ENCODE measurements at regions not wholly inside any gene's neighbourhood (a gene's known extent, or its start where the extent isn't known, plus 50 kb on each side); places are given as distances from the start of the nearest gene placed in this dataset.

DNA sequence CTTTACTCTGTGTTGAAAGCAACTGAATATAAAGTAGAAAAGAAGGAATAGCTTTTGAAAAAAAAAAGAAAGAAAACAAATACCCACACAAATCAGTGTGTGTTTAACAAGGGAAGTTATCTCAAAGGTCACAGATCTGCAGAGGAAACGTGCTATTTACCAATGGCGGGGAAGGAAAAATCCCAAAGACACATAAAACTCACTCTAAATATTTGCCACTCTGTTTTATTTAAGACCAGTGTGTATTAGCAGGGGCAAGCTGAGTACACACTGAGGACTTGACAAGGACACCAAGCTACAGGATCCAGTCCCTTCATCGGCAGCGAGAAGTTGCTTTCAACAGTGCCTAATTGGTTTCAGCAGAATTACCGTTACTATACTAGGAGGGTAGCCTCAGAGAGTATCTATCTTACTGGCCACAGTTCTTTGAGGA lies 252.5 kb downstream of the DEPDC1B start (continued):
- TF ChIP-seq, protein P1, sequence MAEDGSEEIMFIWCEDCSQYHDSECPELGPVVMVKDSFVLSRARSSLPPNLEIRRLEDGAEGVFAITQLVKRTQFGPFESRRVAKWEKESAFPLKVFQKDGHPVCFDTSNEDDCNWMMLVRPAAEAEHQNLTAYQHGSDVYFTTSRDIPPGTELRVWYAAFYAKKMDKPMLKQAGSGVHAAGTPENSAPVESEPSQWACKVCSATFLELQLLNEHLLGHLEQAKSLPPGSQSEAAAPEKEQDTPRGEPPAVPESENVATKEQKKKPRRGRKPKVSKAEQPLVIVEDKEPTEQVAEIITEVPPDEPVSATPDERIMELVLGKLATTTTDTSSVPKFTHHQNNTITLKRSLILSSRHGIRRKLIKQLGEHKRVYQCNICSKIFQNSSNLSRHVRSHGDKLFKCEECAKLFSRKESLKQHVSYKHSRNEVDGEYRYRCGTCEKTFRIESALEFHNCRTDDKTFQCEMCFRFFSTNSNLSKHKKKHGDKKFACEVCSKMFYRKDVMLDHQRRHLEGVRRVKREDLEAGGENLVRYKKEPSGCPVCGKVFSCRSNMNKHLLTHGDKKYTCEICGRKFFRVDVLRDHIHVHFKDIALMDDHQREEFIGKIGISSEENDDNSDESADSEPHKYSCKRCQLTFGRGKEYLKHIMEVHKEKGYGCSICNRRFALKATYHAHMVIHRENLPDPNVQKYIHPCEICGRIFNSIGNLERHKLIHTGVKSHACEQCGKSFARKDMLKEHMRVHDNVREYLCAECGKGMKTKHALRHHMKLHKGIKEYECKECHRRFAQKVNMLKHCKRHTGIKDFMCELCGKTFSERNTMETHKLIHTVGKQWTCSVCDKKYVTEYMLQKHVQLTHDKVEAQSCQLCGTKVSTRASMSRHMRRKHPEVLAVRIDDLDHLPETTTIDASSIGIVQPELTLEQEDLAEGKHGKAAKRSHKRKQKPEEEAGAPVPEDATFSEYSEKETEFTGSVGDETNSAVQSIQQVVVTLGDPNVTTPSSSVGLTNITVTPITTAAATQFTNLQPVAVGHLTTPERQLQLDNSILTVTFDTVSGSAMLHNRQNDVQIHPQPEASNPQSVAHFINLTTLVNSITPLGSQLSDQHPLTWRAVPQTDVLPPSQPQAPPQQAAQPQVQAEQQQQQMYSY (CRISPR knock-in tag; IDR thresholded peaks at IDR 0.05), result no peak
- TF ChIP-seq PAWR (CRISPR knock-in tag; IDR thresholded peaks at IDR 0.05; ENCODE audit: borderline replicate concordance), result no peak
- no peak for TF ChIP-seq ZNF660 (CRISPR knock-in tag; IDR thresholded peaks at IDR 0.05; ENCODE audit: borderline replicate concordance, low read depth)
- no peak for TF ChIP-seq ZNF780A (CRISPR knock-in tag; IDR thresholded peaks at IDR 0.05)
- peak; percentile 90 for TF ChIP-seq SIX1 (CRISPR knock-in tag; IDR thresholded peaks at IDR 0.05; ENCODE audit: borderline replicate concordance)
- peak; percentile 62 for TF ChIP-seq ZFP36 (IDR thresholded peaks at IDR 0.05; ENCODE audit: borderline replicate concordance, low read depth, low read length, partially characterized antibody)
- TF ChIP-seq ZNF468 (CRISPR knock-in tag; IDR thresholded peaks at IDR 0.05), result no peak
- TF ChIP-seq, protein P2, sequence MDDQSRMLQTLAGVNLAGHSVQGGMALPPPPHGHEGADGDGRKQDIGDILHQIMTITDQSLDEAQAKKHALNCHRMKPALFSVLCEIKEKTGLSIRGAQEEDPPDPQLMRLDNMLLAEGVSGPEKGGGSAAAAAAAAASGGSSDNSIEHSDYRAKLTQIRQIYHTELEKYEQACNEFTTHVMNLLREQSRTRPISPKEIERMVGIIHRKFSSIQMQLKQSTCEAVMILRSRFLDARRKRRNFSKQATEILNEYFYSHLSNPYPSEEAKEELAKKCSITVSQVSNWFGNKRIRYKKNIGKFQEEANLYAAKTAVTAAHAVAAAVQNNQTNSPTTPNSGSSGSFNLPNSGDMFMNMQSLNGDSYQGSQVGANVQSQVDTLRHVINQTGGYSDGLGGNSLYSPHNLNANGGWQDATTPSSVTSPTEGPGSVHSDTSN (CRISPR knock-in tag; IDR thresholded peaks at IDR 0.05; ENCODE audit: borderline replicate concordance), result no peak
- TF ChIP-seq PPARG (CRISPR knock-in tag; conservative IDR thresholded peaks at IDR 0.05), result peak; percentile 93
- TF ChIP-seq RFX1 (IDR thresholded peaks at IDR 0.05), result no peak
- peak; percentile 40; the same call in 1 of the 2 replicates for TF ChIP-seq HOXD1 (CRISPR knock-in tag; IDR thresholded peaks at IDR 0.05)
- 0 out of 2 replicates have a peak, but pooled peaks have one; percentile 18 for TF ChIP-seq SRF (IDR thresholded peaks at IDR 0.05; ENCODE audit: low read depth, low read length)
- TF ChIP-seq ZNF30 (CRISPR knock-in tag; IDR thresholded peaks at IDR 0.05), result no peak
- TF ChIP-seq, protein P3, sequence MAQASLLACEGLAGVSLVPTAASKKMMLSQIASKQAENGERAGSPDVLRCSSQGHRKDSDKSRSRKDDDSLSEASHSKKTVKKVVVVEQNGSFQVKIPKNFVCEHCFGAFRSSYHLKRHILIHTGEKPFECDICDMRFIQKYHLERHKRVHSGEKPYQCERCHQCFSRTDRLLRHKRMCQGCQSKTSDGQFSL (CRISPR knock-in tag; IDR thresholded peaks at IDR 0.05), result no peak
- peak; percentile 90; the same call in 1 of the 2 replicates for TF ChIP-seq ZKSCAN8 (CRISPR knock-in tag; IDR thresholded peaks at IDR 0.05; ENCODE audit: borderline replicate concordance)
- TF ChIP-seq RORA (CRISPR knock-in tag; IDR thresholded peaks at IDR 0.05), result 0 out of 2 replicates have a peak, but pooled peaks have one; percentile 64
- no peak for TF ChIP-seq ZNF34 (CRISPR knock-in tag; IDR thresholded peaks at IDR 0.05; ENCODE audit: borderline replicate concordance)
- peak; percentile 68; the same call in 1 of the 2 replicates for TF ChIP-seq ZNF124 (CRISPR knock-in tag; IDR thresholded peaks at IDR 0.05)
- no peak for TF ChIP-seq NCOA5 (CRISPR knock-in tag; IDR thresholded peaks at IDR 0.05)
- no peak; the same call in 1 of the 2 replicates for TF ChIP-seq ZSCAN5A (CRISPR knock-in tag; IDR thresholded peaks at IDR 0.05; ENCODE audit: borderline replicate concordance)
- no peak for TF ChIP-seq MYC (CRISPR knock-in tag; IDR thresholded peaks at IDR 0.05; ENCODE audit: borderline replicate concordance)
- peak; percentile 97 for TF ChIP-seq TBX2 (CRISPR knock-in tag; IDR thresholded peaks at IDR 0.05; ENCODE audit: borderline replicate concordance)
- no peak for TF ChIP-seq ZNF234 (CRISPR knock-in tag; conservative IDR thresholded peaks at IDR 0.05)
- TF ChIP-seq TBL1XR1 (IDR thresholded peaks at IDR 0.05; ENCODE audit: borderline replicate concordance, low read length, partially characterized antibody), result peak; percentile 83
